ENCODE measurements at regions not wholly inside any gene's neighbourhood (a gene's known extent, or its start where the extent isn't known, plus 50 kb on each side); places are given as distances from the start of the nearest gene placed in this dataset.

GRCh38 chr2:132268977-132269523 is 107.3 kb upstream of the ANKRD30BL start:
- TF ChIP-seq, protein P1, sequence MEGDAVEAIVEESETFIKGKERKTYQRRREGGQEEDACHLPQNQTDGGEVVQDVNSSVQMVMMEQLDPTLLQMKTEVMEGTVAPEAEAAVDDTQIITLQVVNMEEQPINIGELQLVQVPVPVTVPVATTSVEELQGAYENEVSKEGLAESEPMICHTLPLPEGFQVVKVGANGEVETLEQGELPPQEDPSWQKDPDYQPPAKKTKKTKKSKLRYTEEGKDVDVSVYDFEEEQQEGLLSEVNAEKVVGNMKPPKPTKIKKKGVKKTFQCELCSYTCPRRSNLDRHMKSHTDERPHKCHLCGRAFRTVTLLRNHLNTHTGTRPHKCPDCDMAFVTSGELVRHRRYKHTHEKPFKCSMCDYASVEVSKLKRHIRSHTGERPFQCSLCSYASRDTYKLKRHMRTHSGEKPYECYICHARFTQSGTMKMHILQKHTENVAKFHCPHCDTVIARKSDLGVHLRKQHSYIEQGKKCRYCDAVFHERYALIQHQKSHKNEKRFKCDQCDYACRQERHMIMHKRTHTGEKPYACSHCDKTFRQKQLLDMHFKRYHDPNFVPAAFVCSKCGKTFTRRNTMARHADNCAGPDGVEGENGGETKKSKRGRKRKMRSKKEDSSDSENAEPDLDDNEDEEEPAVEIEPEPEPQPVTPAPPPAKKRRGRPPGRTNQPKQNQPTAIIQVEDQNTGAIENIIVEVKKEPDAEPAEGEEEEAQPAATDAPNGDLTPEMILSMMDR (IDR thresholded peaks at IDR 0.05) = no peak
- TF ChIP-seq POLR2A (IDR thresholded peaks at IDR 0.05) = no peak

Data from vagina (tissue), 2 donors.